Hepatocyte (in vitro differentiated cells): ENCODE measurements at regions not wholly inside any gene's neighbourhood (a gene's known extent, or its start where the extent isn't known, plus 50 kb on each side); places are given as distances from the start of the nearest gene placed in this dataset.

Experiments
- CTCF ChIP-seq: fragments of 200-600 bp; sonication (generic); IDR thresholded peaks from 2 replicates; pipeline ENCODE4 v1.5.1; 2016; ENCODE audit warnings: antibody characterized with exemption, mild to moderate bottlenecking; ENCODE audit not compliant: poor library complexity
- EZH2 ChIP-seq: fragments of 200-600 bp; sonication (generic); IDR thresholded peaks from 2 replicates; pipeline ENCODE4 v1.6.1; 2016; ENCODE audit warnings: antibody characterized with exemption, mild to moderate bottlenecking, borderline replicate concordance

DNA sequence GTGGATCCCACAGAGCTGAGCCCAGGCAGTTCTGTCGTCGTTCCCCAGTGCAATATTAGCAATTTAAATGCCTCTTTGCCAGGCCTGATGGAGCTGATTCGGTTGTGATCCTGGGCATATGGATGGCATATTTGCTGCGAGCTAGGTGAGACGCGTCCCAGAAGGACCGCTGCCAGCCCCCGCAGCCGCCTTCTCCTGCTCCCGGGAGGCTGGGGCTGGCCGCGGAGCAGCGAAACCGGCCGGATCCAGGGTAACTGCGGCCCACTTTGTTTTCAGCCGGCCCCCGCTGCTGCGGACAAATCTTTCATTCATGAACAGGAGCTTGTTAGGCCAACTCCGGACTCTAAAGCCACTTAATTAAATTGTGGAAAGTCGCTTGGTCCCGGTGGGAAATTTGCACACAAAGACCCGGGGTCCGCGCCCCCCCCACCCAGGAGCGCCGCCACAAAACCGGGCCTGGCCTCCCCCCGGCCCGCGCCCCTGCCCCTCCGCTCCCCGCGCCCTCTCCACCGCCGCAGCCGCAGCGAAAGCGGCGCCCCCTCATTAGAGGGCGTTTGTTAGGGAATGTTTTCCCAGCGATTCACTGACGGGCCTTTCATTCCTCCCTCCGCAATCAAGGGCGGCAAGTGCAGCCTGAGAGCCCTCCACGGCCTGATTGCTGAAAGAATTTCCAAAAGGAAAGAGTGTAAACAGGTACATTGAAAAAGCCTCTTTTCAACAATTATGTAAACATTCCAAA is 383.3 kb downstream of the RRAGC start:
- TF ChIP-seq CTCF (no peak), EZH2 (no peak)
